Kidney (tissue), 13 donors: ENCODE measurements at regions not wholly inside any gene's neighbourhood (a gene's known extent, or its start where the extent isn't known, plus 50 kb on each side); places are given as distances from the start of the nearest gene placed in this dataset.

Experiments
- DNase-seq, 5 donors: peaks; one replicate each; pipeline ENCODE4 v3.0.0-alpha.2; 2013 to 2020
- FAIRE-seq: peaks from 2 replicates; lab custom pipeline; 2012; peaks lifted over from hg19 to GRCh38; lab: Jason Lieb, UNC
- H3K27ac ChIP-seq, 2 donors: one replicate each; pipeline ENCODE4 v1.7.0; 2013; ENCODE audit warnings: low read depth in 2 of 2, low read length in 2 of 2, inconsistent platforms in 1 of 2
- H3K27me3 ChIP-seq: one replicate; pipeline ENCODE4 v1.7.1; 2013; ENCODE audit warnings: low read length, inconsistent platforms; ENCODE audit not compliant: control insufficient read depth, insufficient read depth
- H3K36me3 ChIP-seq, 3 donors: one replicate each; pipeline versions ENCODE4 v1.7.0 to v1.7.1; 2013; ENCODE audit warnings: low read length in 3 of 3, control low read depth in 1 of 3, inconsistent platforms in 1 of 3; ENCODE audit not compliant: insufficient read depth in 3 of 3, control insufficient read depth in 2 of 3
- H3K4me1 ChIP-seq, 3 donors: one replicate each; pipeline versions ENCODE4 v1.7.0 to v1.7.1; 2013; ENCODE audit warnings: low read length in 3 of 3, inconsistent platforms in 1 of 3, low read depth in 1 of 3; ENCODE audit not compliant: control insufficient read depth in 2 of 3, insufficient read depth in 2 of 3
- H3K4me3 ChIP-seq, 3 donors: one replicate each; pipeline versions ENCODE4 v1.7.0 to v1.8.1; 2013; ENCODE audit warnings: low read length in 3 of 3, control low read depth in 1 of 3, inconsistent platforms in 1 of 3
- H3K9ac ChIP-seq, 3 donors: one replicate each; pipeline versions ENCODE4 v1.7.0 to v1.7.1; 2013; ENCODE audit warnings: low read length in 3 of 3, control low read depth in 1 of 3, inconsistent platforms in 1 of 3
- H3K9me3 ChIP-seq, 3 donors: one replicate each; pipeline versions ENCODE4 v1.7.0 to v1.7.1; 2013; ENCODE audit warnings: low read length in 3 of 3, control low read depth in 1 of 3, inconsistent platforms in 1 of 3; ENCODE audit not compliant: control insufficient read depth in 2 of 3, insufficient read depth in 1 of 3
- CTCF ChIP-seq: IDR thresholded peaks from 3 replicates; pipeline ENCODE4 v1.5.1; 2012; ENCODE audit warnings: mild to moderate bottlenecking, moderate library complexity, borderline replicate concordance; ENCODE audit not compliant: insufficient read depth; ENCODE audit errors: extremely low read depth
- intact Hi-C: fragments of 100-400 bp; cut with DNase I; formaldehyde crosslinking; loops from one replicate; pipeline ENCODE4 v1.11.1; 2022
- donor health status: control.
- donor health status: control.
- donor health status: control.
- donor health status: control.
- donor health status: control.
- donor health status: DM: yes; HTN: yes; CAD: no.
- donor health status: Normal renal cell carcinoma (clear cell type).

GRCh38 chr4:144816668-144817067 lies 170.7 kb downstream of the HHIP start:
- H3K27me3 ChIP-seq, result no peaks in the 10 kb centered on the region
- H3K4me3 ChIP-seq, result no peak overlapping the region
- no peak for FAIRE-seq
- H3K36me3 ChIP-seq, result no peaks in the 10 kb centered on the region
- intact Hi-C loops, result no loop called here
- no peaks in the 10 kb centered on the region for H3K4me1 ChIP-seq
- H3K27ac ChIP-seq, result no peak overlapping the region
- no peak for TF ChIP-seq CTCF
- no peak overlapping the region for H3K9ac ChIP-seq
- H3K9me3 ChIP-seq, result no peaks in the 10 kb centered on the region
- DNase-seq, result no peak

GRCh38 chr4:144817081-144817480 lies 171.1 kb downstream of the HHIP start:
- Histone ChIP-seq H3K27ac (no peak overlapping the region), H3K9ac (no peak overlapping the region), H3K27me3 (no peaks in the 10 kb centered on the region), H3K36me3 (no peaks in the 10 kb centered on the region), H3K4me3 (no peak overlapping the region), H3K4me1 (no peaks in the 10 kb centered on the region), H3K9me3 (no peaks in the 10 kb centered on the region)
- TF ChIP-seq CTCF, result no peak
- FAIRE-seq (no peak), DNase-seq (no peak)
- intact Hi-C loops, result no loop called here

- Histone ChIP-seq H3K4me1 (no peaks in the 10 kb centered on the region), H3K9me3 (no peaks in the 10 kb centered on the region), H3K36me3 (no peaks in the 10 kb centered on the region), H3K9ac (no peak overlapping the region), H3K27ac (no peak overlapping the region), H3K4me3 (no peak overlapping the region), H3K27me3 (no peaks in the 10 kb centered on the region)
- DNase-seq, result no peak
- intact Hi-C loops, result no loop called here
- TF ChIP-seq CTCF, result no peak
- FAIRE-seq, result no peak
Measured at GRCh38 chr4:144818136-144818535, 172.2 kb downstream of the HHIP start.

GRCh38 chr4:144819591-144819990 lies 173.6 kb downstream of the HHIP start:
- DNase-seq, result no peak
- Histone ChIP-seq H3K4me3 (no peak overlapping the region), H3K36me3 (no peaks in the 10 kb centered on the region), H3K4me1 (no peaks in the 10 kb centered on the region), H3K9ac (no peak overlapping the region), H3K9me3 (no peaks in the 10 kb centered on the region), H3K27ac (no peak overlapping the region), H3K27me3 (no peaks in the 10 kb centered on the region)
- FAIRE-seq, result no peak
- intact Hi-C loops, result no loop called here
- no peak for TF ChIP-seq CTCF
